ENCODE measurements at regions not wholly inside any gene's neighbourhood (a gene's known extent, or its start where the extent isn't known, plus 50 kb on each side); places are given as distances from the start of the nearest gene placed in this dataset.
"Not testable (repeated sequence)": the region's sequence is repeated elsewhere in the genome, so short reads cannot be mapped to it uniquely, and the experiment has no call there.

GRCh38 chr2:36179668-36180269 lies 175.8 kb upstream of the CRIM1 start:
- TF ChIP-seq, protein P1, sequence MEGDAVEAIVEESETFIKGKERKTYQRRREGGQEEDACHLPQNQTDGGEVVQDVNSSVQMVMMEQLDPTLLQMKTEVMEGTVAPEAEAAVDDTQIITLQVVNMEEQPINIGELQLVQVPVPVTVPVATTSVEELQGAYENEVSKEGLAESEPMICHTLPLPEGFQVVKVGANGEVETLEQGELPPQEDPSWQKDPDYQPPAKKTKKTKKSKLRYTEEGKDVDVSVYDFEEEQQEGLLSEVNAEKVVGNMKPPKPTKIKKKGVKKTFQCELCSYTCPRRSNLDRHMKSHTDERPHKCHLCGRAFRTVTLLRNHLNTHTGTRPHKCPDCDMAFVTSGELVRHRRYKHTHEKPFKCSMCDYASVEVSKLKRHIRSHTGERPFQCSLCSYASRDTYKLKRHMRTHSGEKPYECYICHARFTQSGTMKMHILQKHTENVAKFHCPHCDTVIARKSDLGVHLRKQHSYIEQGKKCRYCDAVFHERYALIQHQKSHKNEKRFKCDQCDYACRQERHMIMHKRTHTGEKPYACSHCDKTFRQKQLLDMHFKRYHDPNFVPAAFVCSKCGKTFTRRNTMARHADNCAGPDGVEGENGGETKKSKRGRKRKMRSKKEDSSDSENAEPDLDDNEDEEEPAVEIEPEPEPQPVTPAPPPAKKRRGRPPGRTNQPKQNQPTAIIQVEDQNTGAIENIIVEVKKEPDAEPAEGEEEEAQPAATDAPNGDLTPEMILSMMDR (IDR thresholded peaks at IDR 0.05), result not testable (repeated sequence)
- TF ChIP-seq ELF1 (IDR thresholded peaks at IDR 0.05); FOXM1 (IDR thresholded peaks at IDR 0.05; ENCODE audit: low read depth); FOXJ3 (CRISPR knock-in tag; IDR thresholded peaks at IDR 0.05); TCF12 (IDR thresholded peaks at IDR 0.05); JUND (IDR thresholded peaks at IDR 0.05); POLR2AphosphoS5 (IDR thresholded peaks at IDR 0.05; ENCODE audit: low read depth, low read length); GATA2 (CRISPR knock-in tag; IDR thresholded peaks at IDR 0.05): not testable (repeated sequence)

Measured in SK-N-SH (cell line).